Thyroid gland (tissue), 4 donors: ENCODE measurements at regions not wholly inside any gene's neighbourhood (a gene's known extent, or its start where the extent isn't known, plus 50 kb on each side); places are given as distances from the start of the nearest gene placed in this dataset.

Experiments used
- POLR2A ChIP-seq, 2 donors: fragments of 450-650 bp; IDR thresholded peaks; one replicate each; pipeline ENCODE4 v1.6.1; 2017; ENCODE audit warnings: antibody characterized with exemption in 2 of 2, mild to moderate bottlenecking in 2 of 2, moderate library complexity in 1 of 2
- TF ChIP-seq, protein P1 (sequence below), 6 experiments: fragments of 200-600 bp in 3 of 6; fragments of 450-650 bp in 3 of 6; sonication (generic) in 3 of 6; IDR thresholded peaks; one replicate each; pipeline ENCODE4 v1.5.1; 2016 to 2019; ENCODE audit warnings: antibody characterized with exemption in 6 of 6, mild to moderate bottlenecking in 2 of 6, inconsistent platforms in 1 of 6, moderate library complexity in 1 of 6

DNA sequence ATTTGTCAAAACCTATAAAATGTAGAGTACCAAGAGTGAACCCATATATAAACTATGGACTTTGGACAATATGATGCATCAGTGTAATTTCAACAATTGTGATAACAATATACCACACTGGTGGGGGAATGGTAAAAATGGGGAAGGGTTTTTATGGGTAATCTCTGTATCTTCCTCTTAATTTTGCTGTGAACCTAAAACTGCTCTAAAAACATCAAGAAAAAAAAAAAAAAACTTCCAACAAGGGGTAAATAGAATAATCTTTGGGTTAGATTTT, 592.0 kb upstream of the ADGRB3 start:
- TF ChIP-seq POLR2A (IDR thresholded peaks at IDR 0.05), result no peak
- TF ChIP-seq, protein P1, sequence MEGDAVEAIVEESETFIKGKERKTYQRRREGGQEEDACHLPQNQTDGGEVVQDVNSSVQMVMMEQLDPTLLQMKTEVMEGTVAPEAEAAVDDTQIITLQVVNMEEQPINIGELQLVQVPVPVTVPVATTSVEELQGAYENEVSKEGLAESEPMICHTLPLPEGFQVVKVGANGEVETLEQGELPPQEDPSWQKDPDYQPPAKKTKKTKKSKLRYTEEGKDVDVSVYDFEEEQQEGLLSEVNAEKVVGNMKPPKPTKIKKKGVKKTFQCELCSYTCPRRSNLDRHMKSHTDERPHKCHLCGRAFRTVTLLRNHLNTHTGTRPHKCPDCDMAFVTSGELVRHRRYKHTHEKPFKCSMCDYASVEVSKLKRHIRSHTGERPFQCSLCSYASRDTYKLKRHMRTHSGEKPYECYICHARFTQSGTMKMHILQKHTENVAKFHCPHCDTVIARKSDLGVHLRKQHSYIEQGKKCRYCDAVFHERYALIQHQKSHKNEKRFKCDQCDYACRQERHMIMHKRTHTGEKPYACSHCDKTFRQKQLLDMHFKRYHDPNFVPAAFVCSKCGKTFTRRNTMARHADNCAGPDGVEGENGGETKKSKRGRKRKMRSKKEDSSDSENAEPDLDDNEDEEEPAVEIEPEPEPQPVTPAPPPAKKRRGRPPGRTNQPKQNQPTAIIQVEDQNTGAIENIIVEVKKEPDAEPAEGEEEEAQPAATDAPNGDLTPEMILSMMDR (IDR thresholded peaks at IDR 0.05), result no peak
